SIG-M5 treated with dmso at 0.1 percent for 504 hours (cell line): ENCODE measurements at regions not wholly inside any gene's neighbourhood (a gene's known extent, or its start where the extent isn't known, plus 50 kb on each side); places are given as distances from the start of the nearest gene placed in this dataset.
"Not testable (repeated sequence)": the region's sequence is repeated elsewhere in the genome, so short reads cannot be mapped to it uniquely, and the experiment has no call there.

Experiments
- DNase-seq: peaks from one replicate; lab custom pipeline; 2025; ENCODE audit not compliant: unreplicated experiment; lab: John Stamatoyannopoulos, UW

GRCh38 chr6:74891349-74891831, 314.5 kb downstream of the COL12A1 start:
- DNase-seq, result no peak

GRCh38 chr6:74889635-74890034, 316.2 kb downstream of the COL12A1 start:
- no peak for DNase-seq

GRCh38 chr6:74888741-74889140, 317.1 kb downstream of the COL12A1 start:
- DNase-seq, result not testable (repeated sequence)

GRCh38 chr6:74879976-74880375, 325.9 kb downstream of the COL12A1 start:
- no peak for DNase-seq

- peak; percentile 1 for DNase-seq
These were observed 326.6 kb downstream of the COL12A1 start for GRCh38 chr6:74879234-74879633.

GRCh38 chr6:74875193-74875592, 330.7 kb downstream of the COL12A1 start:
- DNase-seq, result no peak

GRCh38 chr6:74872754-74873476, 332.9 kb downstream of the COL12A1 start:
- no peak for DNase-seq

GRCh38 chr6:74871757-74872156, 334.1 kb downstream of the COL12A1 start:
- DNase-seq, result no peak

- no peak for DNase-seq
These were observed 335.4 kb downstream of the COL12A1 start for GRCh38 chr6:74870403-74870802.

GRCh38 chr6:74867291-74867690, 338.6 kb downstream of the COL12A1 start:
- DNase-seq, result no peak

GRCh38 chr6:74863968-74864367, 341.9 kb downstream of the COL12A1 start:
- no peak for DNase-seq

- no peak for DNase-seq
These were observed 345.4 kb downstream of the COL12A1 start for GRCh38 chr6:74860456-74860855.

- DNase-seq, result no peak
These were observed 348.7 kb downstream of the COL12A1 start for GRCh38 chr6:74857157-74857556.

- no peak for DNase-seq
These were observed 351.9 kb downstream of the COL12A1 start for GRCh38 chr6:74853991-74854390.

GRCh38 chr6:74851596-74851995, 354.3 kb downstream of the COL12A1 start:
- no peak for DNase-seq

- no peak for DNase-seq
These were observed 364.9 kb downstream of the COL12A1 start for GRCh38 chr6:74840953-74841352.

GRCh38 chr6:74834967-74835366, 370.9 kb downstream of the COL12A1 start:
- no peak for DNase-seq

- no peak for DNase-seq
These were observed 379.6 kb downstream of the COL12A1 start for GRCh38 chr6:74826263-74826662.

- DNase-seq, result no peak
These were observed 391.4 kb downstream of the COL12A1 start for GRCh38 chr6:74814440-74814839.

GRCh38 chr6:74807674-74808073, 398.2 kb downstream of the COL12A1 start:
- no peak for DNase-seq

- DNase-seq, result no peak
These were observed 399.7 kb downstream of the COL12A1 start for GRCh38 chr6:74805916-74806696.

GRCh38 chr6:74798302-74798701, 407.6 kb downstream of the COL12A1 start:
- no peak for DNase-seq
